ENCODE measurements at regions not wholly inside any gene's neighbourhood (a gene's known extent, or its start where the extent isn't known, plus 50 kb on each side); places are given as distances from the start of the nearest gene placed in this dataset.

DNA sequence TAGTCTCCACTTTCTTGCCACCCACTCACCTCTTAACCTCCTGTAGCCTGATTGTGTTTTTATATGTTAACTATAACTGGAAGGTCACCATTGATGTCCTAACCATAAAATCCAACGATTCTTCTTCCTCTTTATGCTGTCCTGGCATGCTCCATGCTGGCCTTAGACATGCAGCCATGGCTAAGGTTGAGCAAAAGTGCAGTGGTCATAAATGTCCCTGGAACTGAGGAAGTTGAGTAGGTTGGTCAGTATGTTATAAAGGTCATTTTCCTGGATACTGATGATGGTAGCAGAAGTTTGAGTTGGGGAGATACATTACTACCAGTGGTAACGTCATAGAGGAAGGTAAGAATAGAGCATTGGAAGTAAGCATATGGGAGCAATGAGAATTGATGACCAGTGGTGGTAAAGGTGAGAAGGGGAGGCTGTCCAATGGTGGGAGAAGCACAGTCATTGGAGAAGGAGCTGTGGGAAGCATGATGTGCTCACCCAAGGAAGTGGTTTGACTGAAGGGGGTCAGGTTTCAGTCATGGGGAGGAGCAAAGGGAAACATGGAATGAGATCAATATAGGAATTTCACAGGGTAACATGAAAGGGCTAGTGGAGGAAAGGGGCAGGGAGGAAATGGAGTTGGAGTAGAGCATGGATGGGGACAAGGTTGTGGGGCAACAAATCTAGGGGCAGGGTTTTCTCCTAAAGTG is 240.8 kb downstream of the DACT1 start:
- no peak for DNase-seq (ENCODE audit: low read depth in 2 of 2)
- TF ChIP-seq, protein P1, sequence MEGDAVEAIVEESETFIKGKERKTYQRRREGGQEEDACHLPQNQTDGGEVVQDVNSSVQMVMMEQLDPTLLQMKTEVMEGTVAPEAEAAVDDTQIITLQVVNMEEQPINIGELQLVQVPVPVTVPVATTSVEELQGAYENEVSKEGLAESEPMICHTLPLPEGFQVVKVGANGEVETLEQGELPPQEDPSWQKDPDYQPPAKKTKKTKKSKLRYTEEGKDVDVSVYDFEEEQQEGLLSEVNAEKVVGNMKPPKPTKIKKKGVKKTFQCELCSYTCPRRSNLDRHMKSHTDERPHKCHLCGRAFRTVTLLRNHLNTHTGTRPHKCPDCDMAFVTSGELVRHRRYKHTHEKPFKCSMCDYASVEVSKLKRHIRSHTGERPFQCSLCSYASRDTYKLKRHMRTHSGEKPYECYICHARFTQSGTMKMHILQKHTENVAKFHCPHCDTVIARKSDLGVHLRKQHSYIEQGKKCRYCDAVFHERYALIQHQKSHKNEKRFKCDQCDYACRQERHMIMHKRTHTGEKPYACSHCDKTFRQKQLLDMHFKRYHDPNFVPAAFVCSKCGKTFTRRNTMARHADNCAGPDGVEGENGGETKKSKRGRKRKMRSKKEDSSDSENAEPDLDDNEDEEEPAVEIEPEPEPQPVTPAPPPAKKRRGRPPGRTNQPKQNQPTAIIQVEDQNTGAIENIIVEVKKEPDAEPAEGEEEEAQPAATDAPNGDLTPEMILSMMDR (IDR thresholded peaks at IDR 0.05; ENCODE audit: low read depth, low read length): no peak
- no peak overlapping the region for H3K4me3 ChIP-seq (replicated peaks in 1 of 2; ENCODE audit: low read depth in 2 of 2, low read length in 2 of 2)

DNA sequence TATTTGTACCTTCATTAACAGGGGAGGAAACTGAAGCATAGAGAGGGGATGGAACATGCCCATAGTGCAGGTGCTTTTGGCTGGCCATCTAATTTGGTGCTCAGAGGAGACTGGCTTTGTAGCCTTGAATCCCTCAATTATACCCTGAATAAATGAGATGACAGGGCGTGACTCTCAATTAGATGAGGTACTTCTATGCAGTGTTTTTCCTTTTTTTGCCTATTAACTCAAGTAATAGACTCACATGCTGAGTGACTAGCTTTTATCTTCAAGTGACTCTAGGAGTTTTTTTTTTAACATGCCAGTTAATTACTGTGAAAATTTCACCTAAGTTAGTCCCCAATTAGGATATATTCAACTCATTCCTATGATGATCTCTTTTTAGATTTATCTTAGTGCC is 243.7 kb downstream of the DACT1 start:
- TF ChIP-seq, protein P1 (IDR thresholded peaks at IDR 0.05; ENCODE audit: low read depth, low read length): no peak
- DNase-seq (ENCODE audit: low read depth in 2 of 2): no peak
- no peak overlapping the region for H3K4me3 ChIP-seq (replicated peaks in 1 of 2; ENCODE audit: low read depth in 2 of 2, low read length in 2 of 2)

DNA sequence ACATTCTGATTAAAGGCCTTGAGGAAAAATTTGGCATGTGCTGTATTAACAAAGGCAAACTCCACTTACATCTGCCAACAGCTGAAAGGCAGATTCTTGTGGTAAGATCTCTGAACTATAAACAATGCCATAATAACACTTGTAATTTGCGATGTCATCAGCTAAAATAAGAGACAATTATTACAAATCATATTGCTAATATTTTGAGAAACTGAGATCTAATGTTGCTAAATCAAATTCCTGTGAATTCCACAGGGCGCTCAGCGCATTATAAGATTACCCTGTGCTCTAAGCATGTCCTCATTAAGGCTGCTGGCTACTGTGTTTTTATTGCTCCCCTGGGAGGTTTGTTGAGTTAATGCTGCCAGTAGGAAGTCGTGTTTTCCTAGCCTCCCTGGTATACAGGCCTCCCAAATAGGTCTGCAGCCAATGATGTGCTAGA is 244.8 kb downstream of the DACT1 start:
- DNase-seq (ENCODE audit: low read depth in 2 of 2): peak; percentile 81 to 82
- no peak overlapping the region for H3K4me3 ChIP-seq (replicated peaks in 1 of 2; ENCODE audit: low read depth in 2 of 2, low read length in 2 of 2)
- TF ChIP-seq, protein P1 (IDR thresholded peaks at IDR 0.05; ENCODE audit: low read depth, low read length): no peak

DNA sequence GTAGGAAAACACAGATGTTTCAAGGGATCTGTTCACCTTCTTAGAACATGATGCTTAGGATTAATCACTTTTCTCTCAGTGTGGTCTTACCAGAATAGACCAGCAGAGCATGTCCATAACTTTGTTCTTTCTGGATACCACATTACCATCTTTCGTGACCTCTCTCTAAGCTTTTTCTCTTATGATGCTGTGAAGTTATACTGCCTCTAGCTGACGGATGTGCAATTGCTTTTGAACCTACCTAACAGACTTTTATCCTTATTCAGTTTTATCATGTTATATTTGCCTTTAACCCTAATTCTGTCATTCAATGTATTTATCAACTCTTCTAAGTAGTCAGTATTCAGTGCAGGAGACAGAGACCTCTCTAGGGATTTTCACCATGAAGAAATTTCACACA is 246.7 kb downstream of the DACT1 start:
- H3K4me3 ChIP-seq (replicated peaks in 1 of 2; ENCODE audit: low read depth in 2 of 2, low read length in 2 of 2): no peak overlapping the region
- TF ChIP-seq, protein P1 (IDR thresholded peaks at IDR 0.05; ENCODE audit: low read depth, low read length): peak; percentile 13
- DNase-seq (ENCODE audit: low read depth in 2 of 2): no peak

DNA sequence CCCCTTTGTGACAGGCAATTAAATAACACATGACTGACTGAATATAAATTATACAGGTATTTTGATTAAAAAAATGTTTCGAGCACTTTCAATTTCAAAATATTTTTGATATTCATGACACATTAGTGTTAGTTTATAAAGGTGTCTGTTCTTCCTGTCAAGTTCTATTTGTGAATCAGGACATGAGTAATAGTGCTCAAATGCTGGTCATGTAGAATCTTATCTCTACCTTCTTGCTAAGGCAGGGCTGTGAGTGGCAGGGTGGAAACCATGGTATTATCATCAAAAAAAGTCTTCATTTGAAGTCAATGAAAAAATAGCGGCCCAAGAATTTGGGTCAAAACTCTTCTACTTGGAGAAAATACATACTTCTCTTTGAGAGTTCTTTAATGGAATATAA is 250.2 kb downstream of the DACT1 start:
- TF ChIP-seq, protein P1 (IDR thresholded peaks at IDR 0.05; ENCODE audit: low read depth, low read length): no peak
- peak in 1 of 2 donors; percentile 33 for DNase-seq (ENCODE audit: low read depth in 2 of 2)
- H3K4me3 ChIP-seq (replicated peaks in 1 of 2; ENCODE audit: low read depth in 2 of 2, low read length in 2 of 2): no peak overlapping the region

DNA sequence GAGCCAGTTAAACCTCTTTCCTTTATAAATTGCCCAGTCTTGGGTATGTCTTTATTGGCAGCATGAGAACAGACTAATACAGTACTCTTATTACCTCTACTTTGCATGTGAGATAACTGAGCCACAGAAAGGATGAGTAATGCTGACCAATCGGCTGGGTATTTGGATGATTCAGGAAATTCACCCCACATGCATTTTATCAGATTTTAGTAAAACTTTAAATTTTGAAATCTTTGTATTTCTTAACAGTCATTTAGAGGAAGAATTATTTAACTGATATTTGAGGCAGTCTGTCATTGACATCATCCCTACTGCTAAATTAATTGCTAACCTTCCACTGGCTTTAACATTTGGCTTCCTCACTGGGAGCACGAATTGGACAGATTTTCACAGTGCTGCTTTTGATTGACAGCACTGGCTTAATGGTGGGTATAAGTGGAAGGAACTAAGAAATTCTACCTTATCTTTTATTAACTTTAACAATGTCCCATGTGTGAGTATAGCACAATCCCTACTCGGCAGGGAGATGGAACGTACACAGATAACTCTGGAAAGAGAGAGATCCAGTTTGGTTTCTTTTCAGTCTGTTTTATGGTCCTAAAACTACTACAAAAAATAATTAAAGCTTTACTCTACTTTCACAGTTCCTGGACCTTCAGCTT is 261.0 kb downstream of the DACT1 start:
- DNase-seq (ENCODE audit: low read depth in 2 of 2): peak; percentile 80 to 99
- TF ChIP-seq, protein P1 (IDR thresholded peaks at IDR 0.05; ENCODE audit: low read depth, low read length): no peak
- H3K4me3 ChIP-seq (replicated peaks in 1 of 2; ENCODE audit: low read depth in 2 of 2, low read length in 2 of 2): no peak overlapping the region

Data from cardiac fibroblast (primary cell).